SU-DHL-6 (cell line): ENCODE measurements at regions not wholly inside any gene's neighbourhood (a gene's known extent, or its start where the extent isn't known, plus 50 kb on each side); places are given as distances from the start of the nearest gene placed in this dataset.

ENCODE experiments used
- H2AFZ ChIP-seq: fragments of 200-600 bp; sonication (generic); 2 replicates; pipeline ENCODE4 v1.6.1; 2014; ENCODE audit warnings: low read depth, mild to moderate bottlenecking, moderate library complexity, mixed read lengths, antibody characterized with exemption, low read length; ENCODE audit not compliant: severe bottlenecking
- H3F3A ChIP-seq: fragments of 200-600 bp; shearing (Covaris generic); 2 replicates; pipeline ENCODE4 v1.6.0; 2016; ENCODE audit warnings: antibody characterized with exemption, mild to moderate bottlenecking; ENCODE audit not compliant: insufficient read depth
- H3K27ac ChIP-seq: fragments of 200-600 bp; sonication (generic); 2 replicates; pipeline ENCODE4 v1.5.1; 2016; ENCODE audit warnings: low read depth, mild to moderate bottlenecking, low read length, moderate library complexity, mixed read lengths
- H3K27me3 ChIP-seq: fragments of 200-600 bp; sonication (generic), shearing (Covaris generic); 2 replicates; pipeline ENCODE4 v1.6.0; 2014; ENCODE audit warnings: mild to moderate bottlenecking, low read length
- H3K36me3 ChIP-seq: fragments of 200-600 bp; sonication (generic); 2 replicates; pipeline ENCODE4 v1.6.1; 2014; ENCODE audit warnings: mild to moderate bottlenecking, low read length, mixed read lengths
- H3K4me2 ChIP-seq: fragments of 300-600, 200-600 bp; shearing (Covaris generic), sonication (generic); 2 replicates; pipeline ENCODE4 v1.6.0; 2014; ENCODE audit warnings: low read length, low read depth, mild to moderate bottlenecking; ENCODE audit not compliant: poor library complexity, severe bottlenecking
- H3K4me3 ChIP-seq: fragments of 200-600 bp; sonication (generic); 2 replicates; pipeline ENCODE4 v1.5.1; 2014; ENCODE audit warnings: antibody characterized with exemption, low read length, mild to moderate bottlenecking, mixed read lengths; ENCODE audit not compliant: insufficient read depth, poor library complexity, severe bottlenecking
- H3K79me2 ChIP-seq: fragments of 200-600 bp; sonication (generic); 2 replicates; pipeline ENCODE4 v1.6.1; 2014; ENCODE audit warnings: mild to moderate bottlenecking, low read length, moderate library complexity; ENCODE audit not compliant: insufficient read depth
- H3K9ac ChIP-seq: fragments of 200-600 bp; sonication (generic); 2 replicates; pipeline ENCODE4 v1.7.0; 2014; ENCODE audit warnings: mild to moderate bottlenecking, low read length
- H3K9me2 ChIP-seq: fragments of 200-600 bp; sonication (generic); replicated peaks from 2 replicates; pipeline ENCODE4 v1.6.1; 2014; ENCODE audit warnings: low read length; ENCODE audit not compliant: insufficient read depth
- H3K9me3 ChIP-seq: fragments of 200-600 bp; sonication (generic); 2 replicates; pipeline ENCODE4 v1.6.1; 2014; ENCODE audit warnings: low read length, mixed read lengths; ENCODE audit not compliant: insufficient read depth
- H4K20me1 ChIP-seq: fragments of 200-600 bp; sonication (generic); 2 replicates; pipeline ENCODE4 v1.6.1; 2014; ENCODE audit warnings: low read depth, mild to moderate bottlenecking, antibody characterized with exemption, low read length, moderate library complexity, mixed read lengths
- EZH2phosphoT487 ChIP-seq: fragments of 200-600 bp; sonication (generic), shearing (Covaris generic); conservative IDR thresholded peaks from 2 replicates; pipeline ENCODE4 v1.6.1; 2018; ENCODE audit warnings: mild to moderate bottlenecking, antibody characterized with exemption, low read length, moderate library complexity, mixed read lengths
- TF ChIP-seq, protein P1 (sequence below): fragments of 200-600 bp; sonication (generic); IDR thresholded peaks from one replicate; pipeline ENCODE4 v1.5.1; 2017; ENCODE audit warnings: antibody characterized with exemption, mild to moderate bottlenecking, low read length, moderate library complexity; ENCODE audit not compliant: insufficient read depth, poor library complexity, severe bottlenecking

DNA sequence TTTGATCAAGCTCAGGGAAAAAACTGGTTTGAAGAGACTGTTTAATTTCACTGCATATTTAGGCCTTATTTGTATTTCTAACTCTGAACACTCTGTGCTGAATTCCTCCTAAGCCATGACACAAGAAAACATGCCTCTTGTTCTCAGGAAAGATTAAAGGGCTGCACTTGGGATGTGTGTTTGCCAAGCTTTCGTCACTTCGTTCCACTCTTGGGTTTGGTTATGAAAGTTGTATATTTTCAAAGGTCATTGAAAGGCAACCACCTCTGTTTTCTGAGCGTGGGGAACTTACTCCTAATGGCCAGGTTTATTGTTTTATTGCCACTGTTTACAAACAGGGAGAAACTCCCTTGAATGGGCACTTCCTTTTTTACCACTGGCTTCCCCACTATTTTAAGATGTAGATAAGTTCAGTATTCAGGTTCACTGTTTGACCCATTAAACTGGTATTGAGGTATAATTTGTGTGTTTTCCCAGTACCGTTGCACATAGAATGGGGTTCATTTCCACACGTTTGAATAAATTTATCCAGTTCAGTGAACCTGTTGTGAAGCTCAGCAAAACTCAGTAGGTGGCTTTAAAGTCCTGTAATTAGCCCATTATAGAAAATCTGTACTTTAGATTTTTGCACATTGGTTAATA, 65.3 kb downstream of the NKX2-1 start:
- Histone ChIP-seq H3K9me2 (no peaks in the 10 kb centered on the region), H3K27me3 (no peaks in the 10 kb centered on the region)
- TF ChIP-seq EZH2phosphoT487, result no peak
- TF ChIP-seq, protein P1, sequence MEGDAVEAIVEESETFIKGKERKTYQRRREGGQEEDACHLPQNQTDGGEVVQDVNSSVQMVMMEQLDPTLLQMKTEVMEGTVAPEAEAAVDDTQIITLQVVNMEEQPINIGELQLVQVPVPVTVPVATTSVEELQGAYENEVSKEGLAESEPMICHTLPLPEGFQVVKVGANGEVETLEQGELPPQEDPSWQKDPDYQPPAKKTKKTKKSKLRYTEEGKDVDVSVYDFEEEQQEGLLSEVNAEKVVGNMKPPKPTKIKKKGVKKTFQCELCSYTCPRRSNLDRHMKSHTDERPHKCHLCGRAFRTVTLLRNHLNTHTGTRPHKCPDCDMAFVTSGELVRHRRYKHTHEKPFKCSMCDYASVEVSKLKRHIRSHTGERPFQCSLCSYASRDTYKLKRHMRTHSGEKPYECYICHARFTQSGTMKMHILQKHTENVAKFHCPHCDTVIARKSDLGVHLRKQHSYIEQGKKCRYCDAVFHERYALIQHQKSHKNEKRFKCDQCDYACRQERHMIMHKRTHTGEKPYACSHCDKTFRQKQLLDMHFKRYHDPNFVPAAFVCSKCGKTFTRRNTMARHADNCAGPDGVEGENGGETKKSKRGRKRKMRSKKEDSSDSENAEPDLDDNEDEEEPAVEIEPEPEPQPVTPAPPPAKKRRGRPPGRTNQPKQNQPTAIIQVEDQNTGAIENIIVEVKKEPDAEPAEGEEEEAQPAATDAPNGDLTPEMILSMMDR, result no peak

DNA sequence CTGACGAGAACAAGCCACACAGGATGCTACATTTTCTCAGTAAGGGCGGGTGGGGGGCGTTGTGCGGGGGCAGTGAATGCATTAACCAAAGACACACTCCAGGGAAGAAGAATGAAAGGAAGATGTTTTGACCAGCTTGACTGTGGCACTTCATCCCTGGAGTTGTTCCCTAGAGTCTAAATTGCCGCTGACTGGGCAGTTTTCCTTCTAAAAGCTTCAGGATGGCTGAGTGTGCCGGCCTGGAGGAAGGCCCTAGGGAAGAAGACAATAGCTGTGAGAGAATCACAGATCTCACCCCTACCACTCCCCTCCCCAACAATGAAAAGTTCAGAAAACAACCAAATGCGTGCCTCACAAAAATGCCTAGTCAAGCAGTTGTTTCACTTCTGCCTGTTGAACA, 67.2 kb downstream of the NKX2-1 start:
- Histone ChIP-seq H3K4me3 (no peak overlapping the region), H3K27ac (no peak overlapping the region), H3F3A (no peaks in the 10 kb centered on the region), H3K9me2 (no peaks in the 10 kb centered on the region), H3K36me3 (no peaks in the 10 kb centered on the region), H3K9me3 (no peaks in the 10 kb centered on the region), H3K4me2 (no peak overlapping the region), H3K9ac (no peak overlapping the region), H3K27me3 (no peaks in the 10 kb centered on the region), H4K20me1 (no peaks in the 10 kb centered on the region), H3K79me2 (no peaks in the 10 kb centered on the region), H2AFZ (no peak overlapping the region)
- no peak for TF ChIP-seq EZH2phosphoT487
- TF ChIP-seq, protein P1, result no peak

More for the DNA sequence above, 65.3 kb downstream of the NKX2-1 start:
- Histone ChIP-seq H3K9me3 (no peaks in the 10 kb centered on the region), H3K27ac (no peak overlapping the region), H3K4me3 (no peak overlapping the region), H4K20me1 (no peaks in the 10 kb centered on the region), H3K36me3 (no peaks in the 10 kb centered on the region), H2AFZ (no peak overlapping the region), H3K79me2 (no peaks in the 10 kb centered on the region), H3K4me2 (no peak overlapping the region), H3K9ac (no peak overlapping the region), H3F3A (no peaks in the 10 kb centered on the region)

DNA sequence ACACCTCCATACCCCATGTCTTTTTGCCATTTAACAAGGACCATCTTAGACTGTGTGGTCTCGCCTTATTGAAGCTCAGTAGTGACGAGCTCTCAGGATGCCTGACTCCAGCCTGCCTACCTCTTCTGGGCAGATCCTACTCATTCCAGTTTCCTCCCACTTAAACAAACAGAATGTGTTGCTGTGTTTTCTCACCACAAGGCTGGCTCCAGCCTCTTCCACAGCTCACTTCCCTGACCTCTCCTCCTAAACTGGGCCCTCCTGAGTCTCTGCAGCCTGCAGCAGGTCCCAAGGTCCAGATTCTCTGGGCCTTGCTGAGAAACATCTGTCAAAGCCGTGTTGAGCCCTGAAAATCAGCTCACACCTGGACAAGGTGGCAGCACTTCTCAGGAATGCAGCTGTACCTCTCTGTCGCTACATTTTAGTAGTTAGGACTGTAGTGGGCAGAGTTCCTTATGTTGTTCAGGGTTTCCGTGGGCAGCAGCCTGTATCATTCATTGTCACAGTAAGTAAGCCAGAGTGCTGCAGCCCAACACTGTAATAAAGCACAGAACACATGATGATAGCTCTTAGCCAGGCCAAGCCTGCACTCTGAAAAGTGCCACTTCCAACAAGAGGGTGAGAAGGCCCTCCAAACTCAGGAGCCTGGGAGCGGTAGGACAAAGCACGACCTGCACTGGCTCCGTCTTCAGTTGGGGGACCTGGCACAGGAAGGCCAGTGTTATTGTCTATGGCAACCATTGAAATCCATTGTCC, 68.5 kb downstream of the NKX2-1 start:
- no peaks in the 10 kb centered on the region for H4K20me1 ChIP-seq
- no peak for TF ChIP-seq EZH2phosphoT487
- TF ChIP-seq, protein P1, result no peak
- H3K9ac ChIP-seq, result no peak overlapping the region
- H3K4me2 ChIP-seq, result no peak overlapping the region
- no peak overlapping the region for H3K4me3 ChIP-seq
- no peaks in the 10 kb centered on the region for H3K27me3 ChIP-seq
- no peaks in the 10 kb centered on the region for H3K79me2 ChIP-seq
- H3K9me3 ChIP-seq, result no peaks in the 10 kb centered on the region
- no peak overlapping the region for H3K27ac ChIP-seq
- no peaks in the 10 kb centered on the region for H3F3A ChIP-seq
- H2AFZ ChIP-seq, result no peak overlapping the region
- H3K36me3 ChIP-seq, result no peaks in the 10 kb centered on the region
- H3K9me2 ChIP-seq, result no peaks in the 10 kb centered on the region
